D341Med (cell line): ENCODE measurements at regions not wholly inside any gene's neighbourhood (a gene's known extent, or its start where the extent isn't known, plus 50 kb on each side); places are given as distances from the start of the nearest gene placed in this dataset.
A peak's percentile ranks its signal among the peaks of the same experiment; 100 is the strongest.
"Not testable (repeated sequence)": the region's sequence is repeated elsewhere in the genome, so short reads cannot be mapped to it uniquely, and the experiment has no call there.

Experiments used
- DNase-seq: peaks from one replicate; pipeline ENCODE4 v3.0.0; 2012; ENCODE audit warnings: low spot score

- DNase-seq: no peak
These were observed 588.3 kb upstream of the SEMA6D start for GRCh38 chr15:47129033-47129432.

GRCh38 chr15:47131450-47131849 is 585.9 kb upstream of the SEMA6D start:
- DNase-seq: not testable (repeated sequence)

- DNase-seq: no peak
These were observed 582.0 kb upstream of the SEMA6D start for GRCh38 chr15:47135267-47135666.

GRCh38 chr15:47136236-47136635 is 581.1 kb upstream of the SEMA6D start:
- DNase-seq: no peak

- no peak for DNase-seq
These were observed 577.3 kb upstream of the SEMA6D start for GRCh38 chr15:47139965-47140364.

- no peak for DNase-seq
These were observed 559.5 kb upstream of the SEMA6D start for GRCh38 chr15:47157827-47158226.

- no peak for DNase-seq
These were observed 558.7 kb upstream of the SEMA6D start for GRCh38 chr15:47158573-47158972.

GRCh38 chr15:47177177-47177576 is 540.1 kb upstream of the SEMA6D start:
- no peak for DNase-seq

- DNase-seq: no peak
These were observed 537.3 kb upstream of the SEMA6D start for GRCh38 chr15:47179988-47180387.

- no peak for DNase-seq
These were observed 534.5 kb upstream of the SEMA6D start for GRCh38 chr15:47182818-47183217.

- DNase-seq: peak; percentile 83
These were observed 533.0 kb upstream of the SEMA6D start for GRCh38 chr15:47184003-47184907.

- peak; percentile 77 for DNase-seq
These were observed 532.1 kb upstream of the SEMA6D start for GRCh38 chr15:47184908-47185801.

- no peak for DNase-seq
These were observed 531.2 kb upstream of the SEMA6D start for GRCh38 chr15:47186075-47186474.

- DNase-seq: no peak
These were observed 528.4 kb upstream of the SEMA6D start for GRCh38 chr15:47188758-47189507.

- no peak for DNase-seq
These were observed 522.6 kb upstream of the SEMA6D start for GRCh38 chr15:47194718-47195117.

- DNase-seq: peak; percentile 79
These were observed 521.3 kb upstream of the SEMA6D start for GRCh38 chr15:47196048-47196447.

- no peak for DNase-seq
These were observed 513.3 kb upstream of the SEMA6D start for GRCh38 chr15:47203993-47204392.

- no peak for DNase-seq
These were observed 510.8 kb upstream of the SEMA6D start for GRCh38 chr15:47206358-47206978.

GRCh38 chr15:47209591-47209990 is 507.7 kb upstream of the SEMA6D start:
- no peak for DNase-seq

GRCh38 chr15:47212222-47213010 is 504.9 kb upstream of the SEMA6D start:
- no peak for DNase-seq

- no peak for DNase-seq
These were observed 503.4 kb upstream of the SEMA6D start for GRCh38 chr15:47213883-47214282.
